ENCODE measurements at regions not wholly inside any gene's neighbourhood (a gene's known extent, or its start where the extent isn't known, plus 50 kb on each side); places are given as distances from the start of the nearest gene placed in this dataset.

DNA sequence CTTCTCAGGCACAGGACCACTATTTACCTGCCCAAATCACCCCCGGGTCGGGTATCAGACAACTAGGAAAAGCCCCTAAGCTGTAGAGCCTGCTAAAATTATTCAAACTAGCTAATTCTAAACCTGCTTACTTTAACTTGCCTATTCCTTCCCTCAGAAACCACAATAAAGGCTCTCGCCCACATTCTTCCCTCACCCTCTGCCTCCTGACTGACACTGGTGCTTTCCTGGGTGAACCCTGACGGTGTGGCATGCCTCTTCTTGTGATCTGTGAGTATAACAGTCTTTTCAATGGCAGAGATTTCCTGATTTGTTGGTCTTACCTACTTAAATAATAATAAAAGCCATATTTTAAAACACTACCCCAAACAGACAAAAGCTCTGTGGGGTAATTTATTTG is 209.4 kb upstream of the XIST start:
- TF ChIP-seq GATA2 (IDR thresholded peaks at IDR 0.05; ENCODE audit: low read depth, low read length) (no peak), GATA3 (IDR thresholded peaks at IDR 0.05; ENCODE audit: low read depth, low read length) (no peak)
